Fibroblast of lung (primary cell): ENCODE measurements at regions not wholly inside any gene's neighbourhood (a gene's known extent, or its start where the extent isn't known, plus 50 kb on each side); places are given as distances from the start of the nearest gene placed in this dataset.

Experiments used
- EZH2 ChIP-seq: IDR thresholded peaks from 2 replicates; pipeline ENCODE4 v1.5.1; 2012; ENCODE audit warnings: low read length, control low read depth, mild to moderate bottlenecking; ENCODE audit errors: missing control alignments
- TF ChIP-seq, protein P1 (sequence below), 2 donors: IDR thresholded peaks in 1 of 2; conservative IDR thresholded peaks in 1 of 2; 1 replicate in 1 of 2; 2 replicates in 1 of 2; pipeline ENCODE4 v1.5.1; 2011 to 2012; ENCODE audit warnings: low read length in 2 of 2, control low read depth in 1 of 2, inconsistent platforms in 1 of 2, low read depth in 1 of 2, mild to moderate bottlenecking in 1 of 2

- TF ChIP-seq, protein P1, sequence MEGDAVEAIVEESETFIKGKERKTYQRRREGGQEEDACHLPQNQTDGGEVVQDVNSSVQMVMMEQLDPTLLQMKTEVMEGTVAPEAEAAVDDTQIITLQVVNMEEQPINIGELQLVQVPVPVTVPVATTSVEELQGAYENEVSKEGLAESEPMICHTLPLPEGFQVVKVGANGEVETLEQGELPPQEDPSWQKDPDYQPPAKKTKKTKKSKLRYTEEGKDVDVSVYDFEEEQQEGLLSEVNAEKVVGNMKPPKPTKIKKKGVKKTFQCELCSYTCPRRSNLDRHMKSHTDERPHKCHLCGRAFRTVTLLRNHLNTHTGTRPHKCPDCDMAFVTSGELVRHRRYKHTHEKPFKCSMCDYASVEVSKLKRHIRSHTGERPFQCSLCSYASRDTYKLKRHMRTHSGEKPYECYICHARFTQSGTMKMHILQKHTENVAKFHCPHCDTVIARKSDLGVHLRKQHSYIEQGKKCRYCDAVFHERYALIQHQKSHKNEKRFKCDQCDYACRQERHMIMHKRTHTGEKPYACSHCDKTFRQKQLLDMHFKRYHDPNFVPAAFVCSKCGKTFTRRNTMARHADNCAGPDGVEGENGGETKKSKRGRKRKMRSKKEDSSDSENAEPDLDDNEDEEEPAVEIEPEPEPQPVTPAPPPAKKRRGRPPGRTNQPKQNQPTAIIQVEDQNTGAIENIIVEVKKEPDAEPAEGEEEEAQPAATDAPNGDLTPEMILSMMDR (conservative IDR thresholded peaks at IDR 0.05 in 1 of 2, IDR thresholded peaks at IDR 0.05 in 1 of 2; ENCODE audit: low read depth in 1 of 2, low read length in 2 of 2) = no peak
- no peak for TF ChIP-seq EZH2
Observed at GRCh38 chr7:14978687-14979086, 76.1 kb upstream of the DGKB start.
